NCI-H226 (cell line): ENCODE measurements at regions not wholly inside any gene's neighbourhood (a gene's known extent, or its start where the extent isn't known, plus 50 kb on each side); places are given as distances from the start of the nearest gene placed in this dataset.

ENCODE experiments used
- DNase-seq: peaks from one replicate; pipeline ENCODE4 v3.0.0-alpha.2; 2015

DNA sequence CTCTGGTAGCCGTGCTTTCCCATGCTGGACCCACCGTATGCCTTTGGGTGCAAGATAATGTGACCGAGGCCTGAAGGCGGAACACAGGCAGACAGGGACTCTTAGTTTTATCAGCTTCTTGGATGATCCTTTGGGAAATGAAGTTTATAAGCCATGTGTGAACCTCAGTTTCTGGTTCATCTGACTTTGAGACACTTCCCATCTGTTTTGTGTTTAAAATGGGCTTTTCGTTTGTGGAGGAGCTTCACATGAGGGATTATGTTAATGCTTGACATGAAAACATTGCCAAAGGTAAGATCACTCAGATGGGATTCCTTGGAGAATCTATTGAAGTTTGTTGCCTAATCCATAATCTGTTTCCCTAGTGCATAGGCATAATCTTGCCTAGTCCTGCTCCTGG, 249.8 kb upstream of the LYZL1 start:
- DNase-seq, result no peak

GRCh38 chr10:29039677-29040189, 249.1 kb upstream of the LYZL1 start:
- peak; percentile 82 for DNase-seq

- no peak for DNase-seq
Measured at GRCh38 chr10:29041616-29042015, 247.3 kb upstream of the LYZL1 start.

DNA sequence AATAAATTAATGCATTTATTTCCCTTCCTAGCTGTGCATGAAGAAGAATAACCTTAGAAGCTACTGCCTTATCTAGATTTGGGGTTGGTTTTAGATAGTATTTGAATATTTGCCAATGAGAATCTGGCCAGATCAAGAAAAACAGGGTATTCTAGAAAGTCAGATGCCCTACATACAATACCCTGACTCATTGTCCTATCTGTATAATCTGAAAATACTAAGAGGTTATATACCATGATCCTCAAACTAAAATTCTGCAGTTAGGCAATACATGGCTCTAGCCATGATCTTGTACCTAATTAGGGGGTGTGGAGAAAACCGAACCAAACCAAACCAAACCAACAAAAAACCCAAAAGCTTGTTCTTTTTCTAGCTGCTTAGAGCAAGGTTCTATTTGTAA, 240.4 kb upstream of the LYZL1 start:
- DNase-seq, result no peak

DNA sequence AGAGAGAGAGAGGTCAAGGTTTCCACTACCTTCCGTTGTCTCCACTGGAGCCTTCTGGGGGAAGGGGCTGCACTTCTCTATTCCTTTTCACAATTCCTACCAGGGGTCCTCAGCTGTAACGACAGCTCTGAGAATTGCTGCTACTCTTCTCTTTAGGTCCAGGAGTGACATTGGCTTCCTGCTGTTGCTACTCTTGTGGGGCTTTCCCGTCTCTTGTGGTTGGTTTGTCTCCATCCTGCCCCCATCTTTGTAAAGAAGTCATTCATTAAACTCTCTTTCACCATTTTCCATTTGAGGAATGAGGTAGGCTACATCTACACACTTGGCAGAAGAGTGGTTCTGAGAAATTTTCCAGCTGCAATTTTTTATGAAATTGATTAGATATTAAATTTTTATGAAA, 238.8 kb upstream of the LYZL1 start:
- DNase-seq, result no peak

DNA sequence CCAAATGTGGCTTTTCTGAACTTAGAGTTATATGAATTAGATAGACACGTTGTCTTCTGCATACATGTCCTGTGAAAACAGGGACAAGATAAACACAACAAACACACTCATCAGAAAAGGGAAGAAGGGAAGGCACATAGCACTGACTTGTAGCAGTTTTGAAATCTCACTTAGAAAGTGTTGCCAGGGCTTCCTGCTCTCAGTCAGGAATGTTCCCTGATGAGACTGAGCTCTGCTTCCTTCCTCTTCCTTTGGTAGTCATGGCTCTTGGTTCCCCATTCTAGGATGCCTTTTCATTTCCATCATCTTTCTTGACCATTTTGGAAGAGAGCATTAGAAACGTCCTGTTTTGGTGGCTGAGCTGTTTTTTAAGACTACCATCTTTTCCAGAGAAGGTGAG, 233.8 kb upstream of the LYZL1 start:
- no peak for DNase-seq

DNA sequence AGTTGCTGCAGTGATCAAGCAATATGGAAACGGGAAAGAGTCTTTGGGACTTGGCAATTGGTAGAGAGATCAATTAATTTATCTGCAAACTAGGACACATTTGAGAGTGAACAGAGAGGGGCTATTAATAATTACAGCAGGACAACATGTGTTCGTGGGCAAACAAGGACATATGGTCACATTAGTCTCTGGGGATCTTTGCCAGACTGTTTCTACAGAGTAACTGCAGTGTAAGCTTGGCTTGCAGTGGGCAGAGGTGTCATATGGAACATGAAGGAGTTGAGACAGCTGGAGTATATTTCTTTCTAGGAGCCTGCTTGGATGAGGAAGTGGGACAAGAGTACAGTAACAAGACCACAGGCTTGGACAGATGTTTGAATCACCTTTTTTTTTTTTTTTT, 232.1 kb upstream of the LYZL1 start:
- DNase-seq, result no peak

- peak; percentile 36 for DNase-seq
Measured at GRCh38 chr10:29057822-29058331, 231.0 kb upstream of the LYZL1 start.

GRCh38 chr10:29063806-29064644, 224.8 kb upstream of the LYZL1 start:
- DNase-seq, result peak; percentile 76

- peak; percentile 51 for DNase-seq
Measured at GRCh38 chr10:29064680-29065079, 224.2 kb upstream of the LYZL1 start.

DNA sequence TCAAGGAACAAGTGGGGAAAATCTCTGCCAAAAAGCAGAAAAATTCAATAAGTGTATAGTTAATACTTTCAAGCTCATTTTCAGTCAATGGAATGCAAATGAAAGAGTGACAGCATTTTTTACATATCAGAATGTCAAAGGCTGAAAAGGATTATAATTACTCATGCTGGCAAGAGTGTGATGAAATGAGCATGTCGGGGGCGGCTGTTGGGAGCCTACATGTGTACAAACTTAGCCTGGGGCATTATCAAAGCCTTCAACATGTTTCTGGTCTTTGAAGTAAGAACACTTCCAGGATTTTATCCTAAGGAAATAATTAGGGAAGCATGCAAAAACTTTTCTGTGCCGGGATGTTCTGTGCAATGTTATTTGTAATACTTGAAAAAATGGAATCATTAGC, 221.7 kb upstream of the LYZL1 start:
- DNase-seq, result peak; percentile 72

- DNase-seq, result no peak
Measured at GRCh38 chr10:29067628-29068027, 221.2 kb upstream of the LYZL1 start.

GRCh38 chr10:29068302-29068701, 220.6 kb upstream of the LYZL1 start:
- DNase-seq, result no peak

- no peak for DNase-seq
Measured at GRCh38 chr10:29068966-29069365, 219.9 kb upstream of the LYZL1 start.

DNA sequence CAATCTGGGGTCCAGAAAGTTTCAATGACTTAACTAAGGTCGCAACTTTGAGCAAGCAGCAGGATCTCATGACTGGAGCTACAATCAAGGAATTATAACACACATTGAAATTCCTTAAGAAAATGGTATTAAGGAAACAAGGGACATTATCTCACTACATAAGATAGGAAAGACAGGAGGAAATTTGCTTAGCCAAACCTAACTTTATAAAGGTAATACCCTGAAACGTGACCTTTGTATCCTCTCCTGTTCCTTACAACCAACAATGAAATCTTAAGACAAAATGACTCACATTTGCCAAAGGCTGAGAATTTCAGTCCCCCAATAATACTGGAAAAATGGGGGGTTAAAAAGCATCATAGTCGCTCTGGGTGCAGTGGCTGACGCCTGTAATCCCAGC, 218.9 kb upstream of the LYZL1 start:
- DNase-seq, result no peak

- DNase-seq, result no peak
Measured at GRCh38 chr10:29078919-29079318, 210.0 kb upstream of the LYZL1 start.

DNA sequence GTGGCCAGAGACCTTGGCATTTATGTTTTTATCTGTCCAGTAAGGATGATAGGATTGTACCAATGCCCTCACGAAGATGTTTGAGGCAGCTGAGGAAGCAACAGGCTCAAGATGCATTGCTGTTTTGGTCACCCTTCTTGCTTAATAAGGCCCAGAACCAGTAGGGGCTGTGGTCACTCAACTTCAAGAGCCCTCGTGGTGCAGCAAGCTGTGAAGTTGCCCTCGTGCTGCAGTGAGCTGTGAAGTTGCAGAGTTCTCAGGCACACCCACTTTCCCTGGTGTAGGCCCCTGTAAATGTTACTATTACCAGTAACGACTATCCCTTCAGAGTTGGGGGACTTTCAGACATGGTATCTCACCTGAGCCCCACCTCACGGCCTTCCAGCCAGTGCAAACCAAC, 207.6 kb upstream of the LYZL1 start:
- no peak for DNase-seq

DNA sequence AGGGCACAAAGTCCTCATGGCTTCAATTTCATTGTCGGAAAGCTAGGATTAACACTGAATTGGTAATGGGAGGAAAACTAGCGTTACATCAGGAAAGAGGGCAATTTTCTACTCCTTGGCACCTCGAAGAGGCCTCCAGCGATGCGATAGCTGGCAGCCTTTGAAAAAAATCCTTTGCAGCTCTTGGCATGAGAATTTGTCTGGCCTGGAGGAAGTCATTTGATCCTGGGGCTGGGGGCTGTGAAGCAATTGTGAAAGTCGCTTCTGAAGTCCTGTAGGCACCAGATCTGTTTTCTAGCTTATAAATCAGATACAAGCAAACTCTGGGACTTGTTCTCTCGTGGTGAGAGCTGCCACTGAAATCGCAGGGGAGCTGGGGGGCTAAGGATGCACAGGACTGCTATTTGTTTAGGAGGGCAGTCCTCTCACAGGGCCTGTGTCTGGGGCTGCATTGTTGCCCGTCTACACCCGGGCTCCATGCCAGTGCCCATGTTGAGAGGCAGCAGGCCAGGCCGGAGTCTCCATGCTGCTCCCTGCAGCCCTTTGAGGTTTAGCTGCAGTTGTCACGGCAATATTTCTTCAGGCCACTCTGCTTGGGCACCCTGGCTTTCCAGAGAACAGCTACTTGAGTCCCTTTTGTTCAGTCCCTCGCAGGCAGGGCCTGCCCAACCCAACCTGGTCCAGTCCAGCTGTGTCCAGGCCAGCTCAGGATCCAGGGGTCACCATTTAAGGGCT, 206.8 kb upstream of the LYZL1 start:
- no peak for DNase-seq

- DNase-seq, result no peak
Measured at GRCh38 chr10:29083096-29083495, 205.8 kb upstream of the LYZL1 start.

- no peak for DNase-seq
Measured at GRCh38 chr10:29084681-29085307, 204.1 kb upstream of the LYZL1 start.

GRCh38 chr10:29089091-29089490, 199.8 kb upstream of the LYZL1 start:
- no peak for DNase-seq

DNA sequence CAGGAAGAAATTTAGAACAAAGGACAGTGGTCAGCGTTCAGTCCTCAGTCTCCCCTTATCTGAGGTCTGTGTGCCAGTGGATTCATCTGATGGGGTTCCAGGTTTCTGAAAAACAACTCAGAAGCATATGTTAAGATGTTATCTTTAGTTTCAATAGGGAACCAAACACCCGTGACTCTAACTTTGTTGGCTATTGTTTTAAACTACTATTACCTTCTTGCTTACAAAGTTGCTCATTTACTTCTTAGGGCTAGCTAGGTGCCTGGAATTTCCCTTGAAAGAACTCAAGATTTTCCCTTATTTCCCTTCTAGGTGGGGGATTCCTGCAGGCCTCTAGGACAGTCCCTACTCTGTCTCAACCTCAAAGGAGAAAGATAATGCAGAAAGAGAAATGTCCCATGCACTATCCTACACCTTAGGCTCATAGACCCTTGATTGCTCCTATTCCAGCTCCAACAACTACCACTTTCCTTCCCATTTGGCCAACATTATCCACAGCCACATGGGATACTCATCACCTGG, 192.5 kb upstream of the LYZL1 start:
- DNase-seq, result no peak

- DNase-seq, result no peak
Measured at GRCh38 chr10:29098423-29098822, 190.4 kb upstream of the LYZL1 start.
